LNCAP (cell line): ENCODE measurements at regions not wholly inside any gene's neighbourhood (a gene's known extent, or its start where the extent isn't known, plus 50 kb on each side); places are given as distances from the start of the nearest gene placed in this dataset.

Experiments
- TF ChIP-seq, protein P1 (sequence below): fragments of 450-650 bp; IDR thresholded peaks from 2 replicates; pipeline ENCODE4 v1.5.1; 2017; ENCODE audit warnings: mild to moderate bottlenecking

GRCh38 chr7:121459148-121459547 is 63.0 kb upstream of the FAM3C start:
- TF ChIP-seq, protein P1, sequence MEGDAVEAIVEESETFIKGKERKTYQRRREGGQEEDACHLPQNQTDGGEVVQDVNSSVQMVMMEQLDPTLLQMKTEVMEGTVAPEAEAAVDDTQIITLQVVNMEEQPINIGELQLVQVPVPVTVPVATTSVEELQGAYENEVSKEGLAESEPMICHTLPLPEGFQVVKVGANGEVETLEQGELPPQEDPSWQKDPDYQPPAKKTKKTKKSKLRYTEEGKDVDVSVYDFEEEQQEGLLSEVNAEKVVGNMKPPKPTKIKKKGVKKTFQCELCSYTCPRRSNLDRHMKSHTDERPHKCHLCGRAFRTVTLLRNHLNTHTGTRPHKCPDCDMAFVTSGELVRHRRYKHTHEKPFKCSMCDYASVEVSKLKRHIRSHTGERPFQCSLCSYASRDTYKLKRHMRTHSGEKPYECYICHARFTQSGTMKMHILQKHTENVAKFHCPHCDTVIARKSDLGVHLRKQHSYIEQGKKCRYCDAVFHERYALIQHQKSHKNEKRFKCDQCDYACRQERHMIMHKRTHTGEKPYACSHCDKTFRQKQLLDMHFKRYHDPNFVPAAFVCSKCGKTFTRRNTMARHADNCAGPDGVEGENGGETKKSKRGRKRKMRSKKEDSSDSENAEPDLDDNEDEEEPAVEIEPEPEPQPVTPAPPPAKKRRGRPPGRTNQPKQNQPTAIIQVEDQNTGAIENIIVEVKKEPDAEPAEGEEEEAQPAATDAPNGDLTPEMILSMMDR, result no peak

GRCh38 chr7:121456785-121457359 is 60.8 kb upstream of the FAM3C start:
- TF ChIP-seq, protein P1, result no peak

- TF ChIP-seq, protein P1, result no peak
Observed at GRCh38 chr7:121456015-121456414, 59.9 kb upstream of the FAM3C start.

GRCh38 chr7:121452389-121452788 is 56.3 kb upstream of the FAM3C start:
- TF ChIP-seq, protein P1, result no peak

DNA sequence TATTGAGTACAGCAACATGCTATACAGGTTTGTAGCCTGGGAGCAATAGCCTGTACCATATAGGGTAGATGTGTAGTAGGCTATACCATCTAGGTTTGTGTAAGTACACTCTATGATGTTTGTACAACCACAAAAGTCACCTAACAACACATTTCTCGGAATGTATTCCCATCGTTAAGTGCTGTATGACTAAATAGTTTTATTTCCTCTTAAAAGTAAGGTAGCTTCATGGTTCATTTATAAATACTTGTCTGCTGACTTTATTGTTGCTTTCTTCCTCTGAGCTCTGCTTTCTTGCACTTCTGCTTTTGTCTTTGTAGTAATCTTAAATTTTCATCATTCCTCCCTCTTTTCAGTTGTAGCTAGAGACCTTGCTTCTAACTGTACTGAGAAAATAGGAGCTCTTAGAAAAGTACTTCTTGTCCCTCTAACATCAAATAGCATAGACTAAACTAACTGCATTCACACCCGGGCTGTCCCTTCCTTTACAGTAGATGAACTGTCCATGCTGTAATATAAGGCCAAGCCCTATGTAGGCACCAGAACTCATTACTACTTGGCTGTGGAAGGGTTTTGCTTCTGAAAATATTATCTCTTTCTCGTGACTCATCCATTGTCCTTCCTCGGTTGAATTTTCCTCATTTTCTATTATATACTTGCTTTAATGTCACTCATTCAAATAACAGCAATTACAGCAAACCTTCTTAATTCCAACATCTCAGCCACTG is 55.4 kb upstream of the FAM3C start:
- TF ChIP-seq, protein P1, result no peak

GRCh38 chr7:121450631-121451198 is 54.6 kb upstream of the FAM3C start:
- TF ChIP-seq, protein P1, result no peak

DNA sequence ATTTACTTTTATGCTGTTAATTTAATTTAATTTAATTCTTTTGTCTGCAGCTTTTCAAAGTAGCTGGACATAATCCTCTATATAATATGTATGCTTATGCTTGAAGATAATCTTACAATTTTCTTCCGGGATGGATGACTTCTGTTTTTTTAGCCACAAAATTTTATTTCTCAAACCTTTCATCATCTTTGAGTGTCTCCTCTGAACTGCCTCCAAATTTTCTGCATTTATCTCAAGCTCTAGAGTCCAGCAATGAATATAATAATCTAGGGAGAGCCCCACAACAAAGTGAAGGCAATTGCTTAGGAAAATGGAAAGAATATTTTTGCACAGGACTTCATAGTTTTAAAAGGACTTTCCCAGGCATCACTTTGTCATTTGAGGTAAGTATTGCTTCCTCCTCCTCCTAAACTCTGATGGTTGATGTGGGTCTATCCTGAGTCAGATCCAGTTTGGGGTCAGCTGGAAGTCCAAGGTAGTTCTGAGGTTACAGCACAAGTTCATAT is 53.7 kb upstream of the FAM3C start:
- TF ChIP-seq, protein P1, result no peak
